ENCODE measurements at regions not wholly inside any gene's neighbourhood (a gene's known extent, or its start where the extent isn't known, plus 50 kb on each side); places are given as distances from the start of the nearest gene placed in this dataset.

- in situ Hi-C loops (cut with HindIII; ENCODE audit: low pct_unique_long_range_greater_than_20kb, low sequenced_read_pairs), result no loop called here
- DNase-seq (ENCODE audit: low read depth, low spot score), result no peak
Observed at GRCh38 chr2:204183608-204184007, 247.0 kb downstream of the ICOS start.

GRCh38 chr2:204184226-204184625 lies 247.7 kb downstream of the ICOS start:
- in situ Hi-C loops (cut with HindIII; ENCODE audit: low pct_unique_long_range_greater_than_20kb, low sequenced_read_pairs), result no loop called here
- no peak for DNase-seq (ENCODE audit: low read depth, low spot score)

- in situ Hi-C loops (cut with HindIII; ENCODE audit: low pct_unique_long_range_greater_than_20kb, low sequenced_read_pairs), result no loop called here
- no peak for DNase-seq (ENCODE audit: low read depth, low spot score)
Observed at GRCh38 chr2:204187229-204188083, 250.9 kb downstream of the ICOS start.

GRCh38 chr2:204191574-204191973 lies 255.0 kb downstream of the ICOS start:
- in situ Hi-C loops (cut with HindIII; ENCODE audit: low pct_unique_long_range_greater_than_20kb, low sequenced_read_pairs), result no loop called here
- DNase-seq (ENCODE audit: low read depth, low spot score), result no peak

GRCh38 chr2:204195498-204195897 lies 258.9 kb downstream of the ICOS start:
- DNase-seq (ENCODE audit: low read depth, low spot score), result no peak
- in situ Hi-C loops (cut with HindIII; ENCODE audit: low pct_unique_long_range_greater_than_20kb, low sequenced_read_pairs), result no loop called here

GRCh38 chr2:204197336-204198005 lies 260.9 kb downstream of the ICOS start:
- in situ Hi-C loops (cut with HindIII; ENCODE audit: low pct_unique_long_range_greater_than_20kb, low sequenced_read_pairs), result no loop called here
- DNase-seq (ENCODE audit: low read depth, low spot score), result no peak

- in situ Hi-C loops (cut with HindIII; ENCODE audit: low pct_unique_long_range_greater_than_20kb, low sequenced_read_pairs), result no loop called here
- no peak for DNase-seq (ENCODE audit: low read depth, low spot score)
Observed at GRCh38 chr2:204199357-204199756, 262.8 kb downstream of the ICOS start.

- DNase-seq (ENCODE audit: low read depth, low spot score), result no peak
- in situ Hi-C loops (cut with HindIII; ENCODE audit: low pct_unique_long_range_greater_than_20kb, low sequenced_read_pairs), result no loop called here
Observed at GRCh38 chr2:204201507-204201906, 264.9 kb downstream of the ICOS start.

- no peak for DNase-seq (ENCODE audit: low read depth, low spot score)
- in situ Hi-C loops (cut with HindIII; ENCODE audit: low pct_unique_long_range_greater_than_20kb, low sequenced_read_pairs), result no loop called here
Observed at GRCh38 chr2:204202253-204202652, 265.7 kb downstream of the ICOS start.

GRCh38 chr2:204203704-204204103 lies 267.1 kb downstream of the ICOS start:
- DNase-seq (ENCODE audit: low read depth, low spot score), result no peak
- in situ Hi-C loops (cut with HindIII; ENCODE audit: low pct_unique_long_range_greater_than_20kb, low sequenced_read_pairs), result no loop called here

GRCh38 chr2:204205082-204205481 lies 268.5 kb downstream of the ICOS start:
- in situ Hi-C loops (cut with HindIII; ENCODE audit: low pct_unique_long_range_greater_than_20kb, low sequenced_read_pairs), result no loop called here
- DNase-seq (ENCODE audit: low read depth, low spot score), result no peak

- in situ Hi-C loops (cut with HindIII; ENCODE audit: low pct_unique_long_range_greater_than_20kb, low sequenced_read_pairs), result no loop called here
- DNase-seq (ENCODE audit: low read depth, low spot score), result no peak
Observed at GRCh38 chr2:204205538-204205937, 269.0 kb downstream of the ICOS start.

GRCh38 chr2:204207866-204208265 lies 271.3 kb downstream of the ICOS start:
- in situ Hi-C loops (cut with HindIII; ENCODE audit: low pct_unique_long_range_greater_than_20kb, low sequenced_read_pairs), result no loop called here
- DNase-seq (ENCODE audit: low read depth, low spot score), result no peak

GRCh38 chr2:204213588-204213987 lies 277.0 kb downstream of the ICOS start:
- in situ Hi-C loops (cut with HindIII; ENCODE audit: low pct_unique_long_range_greater_than_20kb, low sequenced_read_pairs), result no loop called here
- no peak for DNase-seq (ENCODE audit: low read depth, low spot score)

GRCh38 chr2:204218040-204218439 lies 281.5 kb downstream of the ICOS start:
- in situ Hi-C loops (cut with HindIII; ENCODE audit: low pct_unique_long_range_greater_than_20kb, low sequenced_read_pairs), result no loop called here
- DNase-seq (ENCODE audit: low read depth, low spot score), result no peak

GRCh38 chr2:204219196-204219595 lies 282.6 kb downstream of the ICOS start:
- no peak for DNase-seq (ENCODE audit: low read depth, low spot score)
- in situ Hi-C loops (cut with HindIII; ENCODE audit: low pct_unique_long_range_greater_than_20kb, low sequenced_read_pairs), result no loop called here

GRCh38 chr2:204220896-204221295 lies 284.3 kb downstream of the ICOS start:
- in situ Hi-C loops (cut with HindIII; ENCODE audit: low pct_unique_long_range_greater_than_20kb, low sequenced_read_pairs), result no loop called here
- no peak for DNase-seq (ENCODE audit: low read depth, low spot score)

GRCh38 chr2:204223046-204223445 lies 286.5 kb downstream of the ICOS start:
- in situ Hi-C loops (cut with HindIII; ENCODE audit: low pct_unique_long_range_greater_than_20kb, low sequenced_read_pairs), result no loop called here
- no peak for DNase-seq (ENCODE audit: low read depth, low spot score)

GRCh38 chr2:204223544-204223943 lies 287.0 kb downstream of the ICOS start:
- no peak for DNase-seq (ENCODE audit: low read depth, low spot score)
- in situ Hi-C loops (cut with HindIII; ENCODE audit: low pct_unique_long_range_greater_than_20kb, low sequenced_read_pairs), result no loop called here
